Hepatocyte (in vitro differentiated cells): ENCODE measurements at regions not wholly inside any gene's neighbourhood (a gene's known extent, or its start where the extent isn't known, plus 50 kb on each side); places are given as distances from the start of the nearest gene placed in this dataset.

ENCODE experiments used
- CTCF ChIP-seq: fragments of 200-600 bp; sonication (generic); IDR thresholded peaks from 2 replicates; pipeline ENCODE4 v1.5.1; 2016; ENCODE audit warnings: antibody characterized with exemption, mild to moderate bottlenecking; ENCODE audit not compliant: poor library complexity
- EZH2 ChIP-seq: fragments of 200-600 bp; sonication (generic); IDR thresholded peaks from 2 replicates; pipeline ENCODE4 v1.6.1; 2016; ENCODE audit warnings: antibody characterized with exemption, mild to moderate bottlenecking, borderline replicate concordance
- EZH2phosphoT487 ChIP-seq: fragments of 200-600 bp; sonication (generic); IDR thresholded peaks from one replicate; pipeline ENCODE4 v1.6.1; 2018; ENCODE audit warnings: antibody characterized with exemption, mild to moderate bottlenecking, low read depth, moderate library complexity; ENCODE audit not compliant: unreplicated experiment, severe bottlenecking

GRCh38 chr4:66279084-66279483, 608.8 kb upstream of the EPHA5 start:
- TF ChIP-seq EZH2 (no peak), CTCF (no peak), EZH2phosphoT487 (no peak)
